Kidney (tissue), 13 donors: ENCODE measurements at regions not wholly inside any gene's neighbourhood (a gene's known extent, or its start where the extent isn't known, plus 50 kb on each side); places are given as distances from the start of the nearest gene placed in this dataset.
A peak's percentile ranks its signal among the peaks of the same experiment; 100 is the strongest.

Experiments
- DNase-seq, 5 donors: peaks; one replicate each; pipeline ENCODE4 v3.0.0-alpha.2; 2013 to 2020
- FAIRE-seq: peaks from 2 replicates; lab custom pipeline; 2012; peaks lifted over from hg19 to GRCh38; lab: Jason Lieb, UNC
- H3K27ac ChIP-seq, 2 donors: one replicate each; pipeline ENCODE4 v1.7.0; 2013; ENCODE audit warnings: low read depth in 2 of 2, low read length in 2 of 2, inconsistent platforms in 1 of 2
- H3K27me3 ChIP-seq: one replicate; pipeline ENCODE4 v1.7.1; 2013; ENCODE audit warnings: low read length, inconsistent platforms; ENCODE audit not compliant: control insufficient read depth, insufficient read depth
- H3K36me3 ChIP-seq, 3 donors: one replicate each; pipeline versions ENCODE4 v1.7.0 to v1.7.1; 2013; ENCODE audit warnings: low read length in 3 of 3, control low read depth in 1 of 3, inconsistent platforms in 1 of 3; ENCODE audit not compliant: insufficient read depth in 3 of 3, control insufficient read depth in 2 of 3
- H3K4me1 ChIP-seq, 3 donors: one replicate each; pipeline versions ENCODE4 v1.7.0 to v1.7.1; 2013; ENCODE audit warnings: low read length in 3 of 3, inconsistent platforms in 1 of 3, low read depth in 1 of 3; ENCODE audit not compliant: control insufficient read depth in 2 of 3, insufficient read depth in 2 of 3
- H3K4me3 ChIP-seq, 3 donors: one replicate each; pipeline versions ENCODE4 v1.7.0 to v1.8.1; 2013; ENCODE audit warnings: low read length in 3 of 3, control low read depth in 1 of 3, inconsistent platforms in 1 of 3
- H3K9ac ChIP-seq, 3 donors: one replicate each; pipeline versions ENCODE4 v1.7.0 to v1.7.1; 2013; ENCODE audit warnings: low read length in 3 of 3, control low read depth in 1 of 3, inconsistent platforms in 1 of 3
- H3K9me3 ChIP-seq, 3 donors: one replicate each; pipeline versions ENCODE4 v1.7.0 to v1.7.1; 2013; ENCODE audit warnings: low read length in 3 of 3, control low read depth in 1 of 3, inconsistent platforms in 1 of 3; ENCODE audit not compliant: control insufficient read depth in 2 of 3, insufficient read depth in 1 of 3
- intact Hi-C: fragments of 100-400 bp; cut with DNase I; formaldehyde crosslinking; loops from one replicate; pipeline ENCODE4 v1.11.1; 2022
- TF ChIP-seq, protein P1 (sequence below): IDR thresholded peaks from 3 replicates; pipeline ENCODE4 v1.5.1; 2012; ENCODE audit warnings: mild to moderate bottlenecking, moderate library complexity, borderline replicate concordance; ENCODE audit not compliant: insufficient read depth; ENCODE audit errors: extremely low read depth
- donor health status: control.
- donor health status: control.
- donor health status: control.
- donor health status: control.
- donor health status: control.
- donor health status: DM: yes; HTN: yes; CAD: no.
- donor health status: Normal renal cell carcinoma (clear cell type).

DNA sequence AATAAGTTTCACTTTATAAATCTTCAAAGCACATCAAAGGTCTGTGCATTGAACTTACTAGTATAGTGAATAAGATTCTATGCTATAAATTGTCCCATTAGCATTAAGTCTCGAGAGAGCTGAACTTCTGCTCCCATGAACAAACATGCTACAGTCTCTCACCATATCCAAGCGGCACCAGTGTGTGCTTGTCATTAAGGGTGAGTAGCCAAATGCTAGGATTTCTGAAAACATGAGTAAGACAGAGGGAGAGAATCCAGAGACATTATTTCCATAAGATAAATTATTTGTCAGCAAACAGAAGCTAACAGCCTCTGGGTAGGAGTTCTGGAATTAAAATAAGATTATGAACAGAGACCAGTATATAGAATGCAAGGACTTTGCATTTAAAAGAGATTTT lies 2882.5 kb downstream of the PCDH9 start:
- intact Hi-C loops: no loop called here
- FAIRE-seq (no peak), DNase-seq (peak in 1 of 5 donors; percentile 1)
- Histone ChIP-seq H3K27ac (no peak overlapping the region), H3K9me3 (no peaks in the 10 kb centered on the region), H3K27me3 (no peaks in the 10 kb centered on the region), H3K9ac (no peak overlapping the region), H3K4me3 (no peak overlapping the region), H3K36me3 (no peaks in the 10 kb centered on the region), H3K4me1 (no peaks in the 10 kb centered on the region)
- TF ChIP-seq, protein P1, sequence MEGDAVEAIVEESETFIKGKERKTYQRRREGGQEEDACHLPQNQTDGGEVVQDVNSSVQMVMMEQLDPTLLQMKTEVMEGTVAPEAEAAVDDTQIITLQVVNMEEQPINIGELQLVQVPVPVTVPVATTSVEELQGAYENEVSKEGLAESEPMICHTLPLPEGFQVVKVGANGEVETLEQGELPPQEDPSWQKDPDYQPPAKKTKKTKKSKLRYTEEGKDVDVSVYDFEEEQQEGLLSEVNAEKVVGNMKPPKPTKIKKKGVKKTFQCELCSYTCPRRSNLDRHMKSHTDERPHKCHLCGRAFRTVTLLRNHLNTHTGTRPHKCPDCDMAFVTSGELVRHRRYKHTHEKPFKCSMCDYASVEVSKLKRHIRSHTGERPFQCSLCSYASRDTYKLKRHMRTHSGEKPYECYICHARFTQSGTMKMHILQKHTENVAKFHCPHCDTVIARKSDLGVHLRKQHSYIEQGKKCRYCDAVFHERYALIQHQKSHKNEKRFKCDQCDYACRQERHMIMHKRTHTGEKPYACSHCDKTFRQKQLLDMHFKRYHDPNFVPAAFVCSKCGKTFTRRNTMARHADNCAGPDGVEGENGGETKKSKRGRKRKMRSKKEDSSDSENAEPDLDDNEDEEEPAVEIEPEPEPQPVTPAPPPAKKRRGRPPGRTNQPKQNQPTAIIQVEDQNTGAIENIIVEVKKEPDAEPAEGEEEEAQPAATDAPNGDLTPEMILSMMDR: no peak

DNA sequence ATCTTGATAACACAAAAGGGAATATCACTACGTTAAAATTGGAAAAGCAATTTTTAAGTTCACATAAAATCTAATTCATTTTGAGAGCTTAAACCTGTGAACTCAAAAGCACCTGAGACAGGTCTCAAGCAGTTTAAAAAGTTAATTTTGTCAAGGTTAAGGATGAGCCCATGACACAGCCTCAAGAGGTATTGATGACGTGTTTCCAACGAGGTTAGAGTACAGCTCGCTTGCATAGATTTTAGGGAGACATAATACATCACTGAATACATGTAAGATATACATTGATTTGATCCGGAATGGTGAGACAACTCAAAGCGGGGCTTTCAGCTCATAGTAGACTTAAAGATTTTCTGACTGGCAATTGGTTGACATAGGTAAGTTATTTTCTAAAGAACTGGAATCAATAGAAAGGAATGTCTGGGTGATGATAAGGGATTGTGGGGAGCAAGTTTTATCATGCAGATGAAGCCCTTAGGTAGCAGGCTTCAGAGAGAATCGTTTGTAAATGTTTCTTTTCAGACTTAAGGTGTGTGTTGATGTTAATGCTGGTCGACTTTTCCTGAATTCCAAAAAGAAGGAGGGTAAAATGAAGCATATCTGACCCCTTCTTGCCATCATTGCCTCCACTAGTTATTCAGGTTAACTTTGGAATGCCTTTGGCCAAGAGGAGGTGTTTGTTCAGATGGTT lies 2890.6 kb downstream of the PCDH9 start:
- FAIRE-seq (no peak), DNase-seq (no peak)
- no peaks in the 10 kb centered on the region for H3K4me1 ChIP-seq
- H3K36me3 ChIP-seq: no peaks in the 10 kb centered on the region
- intact Hi-C loops: no loop called here
- H3K9ac ChIP-seq: no peak overlapping the region
- no peaks in the 10 kb centered on the region for H3K9me3 ChIP-seq
- no peak overlapping the region for H3K4me3 ChIP-seq
- TF ChIP-seq, protein P1: no peak
- no peak overlapping the region for H3K27ac ChIP-seq
- no peaks in the 10 kb centered on the region for H3K27me3 ChIP-seq

DNA sequence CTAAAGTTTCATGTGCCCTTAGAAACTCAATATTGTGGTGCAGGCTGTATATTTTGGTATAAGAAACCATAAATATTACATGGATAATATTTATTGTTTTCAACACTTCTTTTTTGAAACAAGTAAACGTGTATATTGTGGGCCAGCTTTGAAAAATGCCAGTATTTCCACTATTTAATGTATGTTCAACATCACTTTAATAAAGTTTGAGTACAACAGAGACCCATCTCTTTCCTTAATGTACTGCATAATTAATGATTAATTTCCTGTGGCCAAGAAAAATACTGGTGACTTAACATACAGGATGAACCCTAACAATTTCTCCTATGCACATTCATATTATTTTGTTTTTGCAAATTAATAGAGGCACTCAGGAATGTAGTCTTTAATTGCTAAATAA lies 2891.5 kb downstream of the PCDH9 start:
- intact Hi-C loops: no loop called here
- TF ChIP-seq, protein P1: no peak

DNA sequence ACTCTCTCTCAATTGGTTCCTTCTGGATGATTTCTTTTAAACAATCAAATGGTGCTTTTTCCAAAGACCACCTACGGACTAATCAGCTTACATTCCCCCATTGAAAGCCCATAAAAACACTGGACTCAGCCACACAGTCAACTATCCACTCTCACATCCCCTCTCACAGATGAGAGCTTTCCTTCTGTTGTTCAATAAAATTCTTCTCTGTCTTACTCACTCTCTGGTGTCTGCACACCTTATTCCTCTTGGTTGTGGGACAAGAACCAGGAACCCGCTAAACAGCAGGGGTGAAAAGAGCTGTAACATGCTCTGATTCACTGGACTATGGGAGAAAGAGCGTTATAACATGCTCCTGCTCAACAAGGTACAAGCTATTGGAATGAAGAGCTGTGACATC lies 2896.2 kb downstream of the PCDH9 start:
- no peaks in the 10 kb centered on the region for H3K4me1 ChIP-seq
- H3K4me3 ChIP-seq: no peak overlapping the region
- H3K9me3 ChIP-seq: no peaks in the 10 kb centered on the region
- no peak for FAIRE-seq
- intact Hi-C loops: no loop called here
- H3K9ac ChIP-seq: no peak overlapping the region
- TF ChIP-seq, protein P1: no peak
- DNase-seq: no peak
- no peaks in the 10 kb centered on the region for H3K36me3 ChIP-seq
- no peaks in the 10 kb centered on the region for H3K27me3 ChIP-seq
- no peak overlapping the region for H3K27ac ChIP-seq

More for the DNA sequence above, 2891.5 kb downstream of the PCDH9 start:
- no peak overlapping the region for H3K4me3 ChIP-seq
- no peak overlapping the region for H3K9ac ChIP-seq
- DNase-seq (no peak), FAIRE-seq (no peak)
- no peak overlapping the region for H3K27ac ChIP-seq
- H3K9me3 ChIP-seq: no peaks in the 10 kb centered on the region
- no peaks in the 10 kb centered on the region for H3K36me3 ChIP-seq
- no peaks in the 10 kb centered on the region for H3K4me1 ChIP-seq
- H3K27me3 ChIP-seq: no peaks in the 10 kb centered on the region
